Skeletal muscle cell (primary cell): ENCODE measurements at regions not wholly inside any gene's neighbourhood (a gene's known extent, or its start where the extent isn't known, plus 50 kb on each side); places are given as distances from the start of the nearest gene placed in this dataset.
"Not testable (repeated sequence)": the region's sequence is repeated elsewhere in the genome, so short reads cannot be mapped to it uniquely, and the experiment has no call there.

Experiments used
- DNase-seq: peaks from one replicate; pipeline ENCODE4 v3.0.0-alpha.2; 2010; ENCODE audit warnings: low read depth
- H3K4me3 ChIP-seq: 2 replicates; pipeline ENCODE4 v1.5.1; 2011; ENCODE audit warnings: low read depth, mild to moderate bottlenecking, control low read depth, low read length, moderate library complexity

GRCh38 chr5:6321078-6321477 lies 57.3 kb downstream of the MED10 start:
- H3K4me3 ChIP-seq, result no peak overlapping the region
- DNase-seq, result no peak

- no peak for DNase-seq
- H3K4me3 ChIP-seq, result no peak overlapping the region
Observed at GRCh38 chr5:6319116-6319515, 59.2 kb downstream of the MED10 start.

GRCh38 chr5:6317116-6317798 lies 61.1 kb downstream of the MED10 start:
- DNase-seq, result no peak
- no peak overlapping the region for H3K4me3 ChIP-seq

- no peak overlapping the region for H3K4me3 ChIP-seq
- no peak for DNase-seq
Observed at GRCh38 chr5:6315580-6315979, 62.8 kb downstream of the MED10 start.

DNA sequence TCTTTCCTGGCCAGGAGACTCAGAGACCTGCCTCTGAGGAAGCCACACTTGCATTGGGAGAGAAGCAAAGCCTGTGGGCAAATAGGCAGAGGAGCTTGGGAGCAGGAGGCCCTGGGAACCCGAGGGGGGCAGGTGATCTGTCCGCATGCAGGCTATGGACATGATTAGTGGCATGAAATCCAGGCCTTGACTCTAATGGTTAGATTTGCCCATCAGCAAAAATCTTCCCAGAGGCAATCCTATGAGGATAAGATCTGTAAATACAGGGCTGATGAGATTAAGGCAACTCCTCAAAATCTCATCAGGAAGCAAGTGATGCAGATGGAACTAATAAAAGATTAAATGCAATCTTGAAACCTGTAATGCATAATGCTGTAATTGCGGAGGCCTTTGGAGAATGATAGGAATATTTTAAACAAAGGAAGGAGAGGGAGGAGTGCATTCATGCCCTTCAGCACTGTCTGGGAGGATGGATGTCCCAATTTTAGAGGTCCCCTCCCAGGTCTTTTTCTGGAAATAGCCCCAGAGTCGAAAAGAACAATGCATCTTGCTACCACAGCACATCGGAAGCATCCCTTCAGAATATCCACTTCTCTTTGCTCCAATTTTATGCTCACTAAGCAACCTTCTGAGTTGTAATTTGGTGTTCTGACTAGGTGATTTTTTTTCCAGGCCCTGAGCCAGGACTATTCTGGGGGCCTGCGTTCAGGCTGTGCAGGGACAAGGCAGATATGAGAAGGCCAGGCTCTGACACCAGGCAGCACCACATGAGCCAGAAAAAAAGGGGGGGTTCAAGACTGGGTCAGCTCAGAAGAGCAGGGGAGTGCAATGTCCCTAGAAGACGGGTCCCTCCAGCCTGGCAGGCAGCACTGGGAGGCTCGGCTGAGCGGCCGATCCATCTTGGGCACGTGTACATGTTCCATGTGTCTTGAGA lies 66.5 kb downstream of the MED10 start:
- DNase-seq, result no peak
- H3K4me3 ChIP-seq, result no peak overlapping the region

DNA sequence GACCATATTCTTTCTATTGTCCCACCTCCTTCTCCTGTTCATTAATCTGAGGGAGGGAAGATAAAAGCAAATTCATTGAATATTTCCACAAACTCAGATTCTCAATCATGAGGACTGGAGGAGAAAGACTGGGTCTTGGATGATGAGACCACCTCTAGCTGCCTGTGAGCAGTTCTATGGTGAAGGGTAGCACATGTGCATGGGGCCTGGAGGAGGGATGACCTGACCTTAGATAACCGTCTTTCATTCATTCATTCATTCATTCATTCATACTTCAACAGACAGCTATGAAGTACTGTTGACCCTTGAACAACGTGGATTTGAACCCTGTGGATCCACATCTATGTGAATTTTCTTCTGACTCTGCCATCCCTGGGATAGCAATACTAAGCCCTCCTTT lies 68.4 kb downstream of the MED10 start:
- no peak for DNase-seq
- no peak overlapping the region for H3K4me3 ChIP-seq

DNA sequence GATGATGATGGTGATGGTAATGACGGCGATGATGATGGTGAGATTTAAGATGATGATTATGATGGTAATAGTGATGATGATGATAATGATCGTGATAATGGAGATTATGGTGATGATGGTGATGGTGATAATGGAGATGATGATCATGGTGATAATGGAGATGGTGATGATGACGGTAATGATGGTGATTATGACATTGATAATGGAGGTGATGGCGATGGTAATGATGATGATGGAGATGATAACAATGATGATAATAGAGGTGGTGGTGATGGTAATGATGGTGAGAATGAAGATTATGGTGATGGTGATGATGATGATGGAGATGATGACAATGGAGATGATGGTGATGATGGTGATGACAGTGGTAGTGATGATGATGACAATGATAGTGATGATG lies 69.7 kb downstream of the MED10 start:
- H3K4me3 ChIP-seq, result no peak overlapping the region
- no peak for DNase-seq

GRCh38 chr5:6307304-6307703 lies 71.0 kb downstream of the MED10 start:
- DNase-seq, result no peak
- H3K4me3 ChIP-seq, result no peak overlapping the region

DNA sequence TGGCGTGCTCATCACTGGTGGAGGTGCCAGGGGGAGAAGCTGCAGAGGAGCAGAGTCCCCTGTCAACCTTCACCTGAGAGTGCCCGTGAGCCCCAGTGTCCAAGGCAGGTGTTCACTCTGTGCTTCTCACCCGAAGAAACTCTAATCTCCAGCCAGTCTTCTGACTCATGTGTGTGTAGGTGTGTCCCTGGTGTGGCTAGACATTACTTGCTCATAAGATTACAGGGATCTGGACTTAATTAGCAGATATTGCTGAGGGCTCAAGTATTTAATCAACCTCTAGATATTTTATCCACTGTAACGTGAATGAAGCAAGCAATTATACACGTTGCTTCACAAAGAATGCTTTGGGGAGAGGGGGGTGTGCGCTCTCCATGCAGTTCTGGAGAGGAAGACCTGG lies 72.5 kb downstream of the MED10 start:
- DNase-seq, result no peak

GRCh38 chr5:6302684-6303083 lies 75.7 kb downstream of the MED10 start:
- no peak overlapping the region for H3K4me3 ChIP-seq
- no peak for DNase-seq

More for the DNA sequence above, 72.5 kb downstream of the MED10 start:
- H3K4me3 ChIP-seq, result no peak overlapping the region

- no peak overlapping the region for H3K4me3 ChIP-seq
- no peak for DNase-seq
Observed at GRCh38 chr5:6302075-6302474, 76.3 kb downstream of the MED10 start.

GRCh38 chr5:6296524-6296923 lies 81.8 kb downstream of the MED10 start:
- DNase-seq, result no peak

DNA sequence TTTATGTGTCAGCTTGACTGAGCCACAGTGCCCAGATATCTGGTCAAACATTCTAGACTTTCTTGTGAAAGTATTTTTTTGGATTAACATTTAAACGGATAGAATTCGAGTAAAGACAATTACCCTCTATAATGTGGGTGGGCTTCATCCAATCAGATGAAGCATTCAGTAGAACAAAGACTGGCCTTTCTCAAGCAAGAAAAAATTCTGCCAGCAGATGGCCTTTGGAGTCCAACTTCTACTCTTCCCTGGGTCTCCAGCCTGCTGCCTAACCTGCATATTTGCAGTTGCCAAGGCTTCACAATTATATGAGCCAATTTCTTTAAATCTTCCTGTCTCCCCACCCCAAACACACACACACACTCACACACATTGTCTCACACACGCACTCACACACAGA lies 86.4 kb downstream of the MED10 start:
- H3K4me3 ChIP-seq, result no peak overlapping the region
- no peak for DNase-seq

More at GRCh38 chr5:6296524-6296923, 81.8 kb downstream of the MED10 start:
- H3K4me3 ChIP-seq, result no peak overlapping the region

- H3K4me3 ChIP-seq, result no peak overlapping the region
- DNase-seq, result no peak
Observed at GRCh38 chr5:6289239-6289638, 89.1 kb downstream of the MED10 start.

GRCh38 chr5:6287176-6287575 lies 91.2 kb downstream of the MED10 start:
- no peak for DNase-seq
- H3K4me3 ChIP-seq, result no peak overlapping the region

DNA sequence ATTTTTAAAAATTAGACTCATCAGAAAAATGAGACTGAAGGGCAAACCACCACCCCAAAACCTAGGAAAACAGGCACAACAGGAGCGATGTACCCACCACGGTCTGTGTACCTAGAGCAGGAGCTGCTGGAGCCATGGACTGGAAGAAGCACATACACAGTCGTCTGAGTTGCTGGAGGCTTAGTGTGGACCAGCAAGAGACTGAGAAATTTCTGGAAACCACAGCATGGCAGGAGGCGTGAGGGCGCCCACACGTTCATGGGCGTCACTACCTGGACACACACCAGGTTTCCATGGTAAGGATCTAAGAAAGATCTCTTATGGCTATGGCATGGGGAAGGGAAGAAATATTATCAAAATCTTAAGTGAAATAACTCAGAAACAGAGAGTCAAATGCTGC lies 91.9 kb downstream of the MED10 start:
- H3K4me3 ChIP-seq, result no peak overlapping the region

DNA sequence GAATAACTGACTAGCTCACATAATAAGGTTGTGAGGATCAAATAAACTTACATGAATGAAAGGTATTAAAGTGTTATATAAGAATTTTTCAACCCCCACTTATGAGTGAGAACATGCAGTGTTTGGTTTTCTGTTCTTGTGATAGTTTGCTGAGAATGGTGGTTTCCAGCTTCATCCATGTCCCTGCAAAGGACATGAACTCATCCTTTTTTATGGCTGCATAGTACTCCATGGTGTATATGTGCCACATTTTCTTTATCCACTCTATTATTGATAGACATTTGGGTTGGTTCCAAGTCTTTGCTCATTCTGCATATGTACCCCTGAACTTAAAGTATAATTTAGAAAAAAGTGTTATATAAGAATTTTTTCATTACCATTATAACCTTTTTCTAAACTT lies 93.9 kb downstream of the MED10 start:
- not testable (repeated sequence) for DNase-seq

More for the DNA sequence above, 91.9 kb downstream of the MED10 start:
- DNase-seq, result no peak

GRCh38 chr5:6282352-6282751 lies 96.0 kb downstream of the MED10 start:
- no peak for DNase-seq
- H3K4me3 ChIP-seq, result no peak overlapping the region

More for the DNA sequence above, 93.9 kb downstream of the MED10 start:
- not testable (repeated sequence) for H3K4me3 ChIP-seq

- H3K4me3 ChIP-seq, result no peak overlapping the region
- DNase-seq, result no peak
Observed at GRCh38 chr5:6281818-6282217, 96.5 kb downstream of the MED10 start.

GRCh38 chr5:6280425-6281100 lies 97.8 kb downstream of the MED10 start:
- H3K4me3 ChIP-seq, result no peak overlapping the region
- no peak for DNase-seq
